Glomerular visceral epithelial cell (primary cell): ENCODE measurements at regions not wholly inside any gene's neighbourhood (a gene's known extent, or its start where the extent isn't known, plus 50 kb on each side); places are given as distances from the start of the nearest gene placed in this dataset.

Source experiments
- DNase-seq: peaks from one replicate; pipeline ENCODE4 v3.0.0-alpha.2; 2016; ENCODE audit errors: extremely low spot score

DNA sequence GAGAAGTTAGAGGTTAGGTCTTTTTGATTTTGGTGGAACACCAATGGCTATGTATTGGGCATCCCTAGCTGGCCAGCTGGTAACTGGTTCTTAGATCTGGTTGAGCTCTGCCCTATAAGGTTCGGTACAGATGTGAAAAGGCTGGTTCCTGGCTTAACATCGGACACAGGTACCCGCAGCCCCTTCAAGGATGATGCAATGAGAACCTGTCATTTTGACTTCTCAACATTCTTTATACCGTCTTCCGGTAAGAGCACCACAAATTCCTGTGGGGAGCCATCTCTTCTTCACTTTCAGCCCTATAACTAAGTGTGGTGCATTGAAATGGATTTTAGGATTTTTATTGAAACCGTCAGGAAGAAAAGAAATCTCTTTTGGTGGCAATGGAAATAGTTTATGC lies 222.8 kb downstream of the ADAMTS9 start:
- no peak for DNase-seq

DNA sequence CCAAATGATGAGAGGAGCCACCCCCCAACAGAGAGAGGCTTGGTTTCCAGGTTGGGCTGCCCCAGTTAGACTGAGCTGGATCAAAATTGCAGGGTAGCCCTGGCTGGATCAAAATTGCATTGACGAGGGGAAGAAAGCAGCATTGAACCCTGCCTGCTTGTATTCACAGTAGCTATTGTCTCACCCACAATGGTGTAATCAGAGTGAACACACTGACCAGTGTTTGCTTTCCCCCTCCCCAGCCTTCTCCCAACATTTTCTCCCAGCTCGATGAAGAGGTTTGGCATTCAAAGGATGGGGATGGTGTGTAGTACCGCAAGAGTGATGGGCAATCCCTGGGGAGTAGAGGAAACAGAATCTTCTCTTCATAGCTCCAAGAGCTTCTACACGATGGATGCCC lies 223.8 kb downstream of the ADAMTS9 start:
- DNase-seq, result no peak

DNA sequence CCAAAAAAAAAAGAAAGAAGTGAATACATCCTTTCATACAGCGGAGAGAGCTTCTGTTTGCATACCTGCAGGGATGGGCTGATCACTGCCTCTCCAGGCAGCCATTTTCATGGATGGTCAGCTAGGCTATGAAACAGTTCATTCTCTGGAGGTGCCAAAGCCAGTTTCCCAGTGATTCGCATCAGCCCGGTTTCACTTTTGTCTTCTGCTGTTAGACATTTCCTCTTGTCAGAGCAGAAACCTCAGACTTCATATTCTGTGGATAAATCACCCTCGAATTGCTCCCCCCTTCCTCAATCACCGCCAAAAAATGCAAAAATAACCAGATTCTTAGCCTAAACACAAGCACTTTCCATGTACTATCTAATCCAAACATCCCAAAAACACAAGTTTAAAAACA lies 225.6 kb downstream of the ADAMTS9 start:
- peak; percentile 76 for DNase-seq

DNA sequence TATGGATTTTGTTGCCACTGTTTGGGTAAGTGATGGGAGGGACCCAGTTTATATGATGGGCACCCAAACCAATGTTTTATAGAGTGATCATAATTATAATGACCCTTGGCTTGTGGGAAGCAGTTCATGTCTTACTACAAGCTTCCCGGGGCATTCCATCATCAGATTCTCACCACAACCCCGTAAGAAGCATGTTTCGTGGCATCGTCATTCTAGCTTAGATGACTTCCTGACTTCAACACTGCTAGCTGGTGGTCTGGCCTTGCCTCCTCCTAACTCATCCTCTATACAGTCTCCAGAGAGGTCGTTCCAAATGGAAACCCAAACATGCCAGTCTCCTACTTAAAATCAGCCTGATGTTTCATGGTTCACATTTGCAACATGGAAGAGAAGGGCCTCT lies 226.9 kb downstream of the ADAMTS9 start:
- DNase-seq, result peak; percentile 83

DNA sequence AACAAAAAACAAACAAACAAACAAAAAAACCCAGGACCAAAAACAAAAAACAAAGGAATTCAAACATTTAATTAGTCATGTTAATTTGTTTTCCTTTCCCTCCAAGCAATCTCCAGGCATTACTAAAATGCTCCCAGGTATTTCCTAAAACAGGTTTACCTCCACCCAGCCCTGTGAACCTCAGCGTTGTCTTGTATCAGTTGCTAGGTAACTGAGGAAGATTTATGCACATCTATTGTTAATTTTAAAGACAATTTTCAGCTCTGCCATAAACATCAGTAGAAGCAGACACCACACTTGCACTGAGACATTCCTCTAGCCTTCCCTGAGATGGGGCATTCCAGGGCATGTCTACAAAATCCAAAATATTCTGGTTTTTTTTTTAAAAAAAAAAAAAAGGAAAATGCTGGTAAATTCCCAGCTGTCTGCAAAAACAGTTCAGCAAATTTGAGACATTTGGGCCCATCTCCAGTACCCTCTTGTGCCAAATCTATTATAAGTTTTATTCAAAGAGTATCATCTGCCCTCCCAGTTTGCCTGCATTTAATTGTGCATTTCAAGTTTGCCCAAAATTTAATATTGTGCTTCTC lies 227.6 kb downstream of the ADAMTS9 start:
- DNase-seq, result no peak

DNA sequence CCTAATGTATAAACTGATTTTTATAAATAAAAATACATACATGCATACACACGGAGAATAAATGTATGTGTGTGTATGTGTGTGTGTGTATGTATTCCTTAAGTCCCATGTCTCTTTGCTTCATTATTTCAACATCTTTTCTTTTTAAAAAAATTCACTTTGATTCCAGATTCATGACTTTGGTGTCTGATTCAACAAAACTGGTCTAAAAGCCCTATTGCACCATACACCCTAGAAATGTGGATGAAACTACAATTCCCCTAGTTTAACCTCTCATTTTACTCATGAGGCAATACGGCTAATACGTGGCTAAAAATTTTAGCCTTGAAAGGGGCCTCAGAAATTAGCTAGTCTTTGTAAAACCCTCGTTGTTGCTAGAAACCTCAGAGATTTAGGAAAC lies 228.1 kb downstream of the ADAMTS9 start:
- no peak for DNase-seq

DNA sequence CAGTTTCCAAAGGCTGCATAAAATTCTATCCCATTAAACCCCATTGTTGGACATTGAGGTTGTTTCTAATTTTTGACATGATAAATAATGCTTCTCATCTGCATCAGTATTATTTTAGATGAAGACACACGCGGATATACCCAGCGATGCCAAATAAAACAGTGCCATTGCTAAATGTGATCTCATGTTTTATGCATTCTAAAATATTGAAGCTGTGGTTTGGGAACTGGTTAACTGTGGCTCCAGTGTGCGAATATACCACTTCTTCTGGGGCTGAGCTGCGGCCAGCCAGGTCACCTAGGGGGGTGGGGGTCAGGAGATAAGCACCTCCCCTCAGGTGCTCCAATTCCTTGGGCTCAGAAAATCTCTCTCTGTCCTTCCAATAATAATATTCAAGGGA lies 230.0 kb downstream of the ADAMTS9 start:
- peak; percentile 70 for DNase-seq

DNA sequence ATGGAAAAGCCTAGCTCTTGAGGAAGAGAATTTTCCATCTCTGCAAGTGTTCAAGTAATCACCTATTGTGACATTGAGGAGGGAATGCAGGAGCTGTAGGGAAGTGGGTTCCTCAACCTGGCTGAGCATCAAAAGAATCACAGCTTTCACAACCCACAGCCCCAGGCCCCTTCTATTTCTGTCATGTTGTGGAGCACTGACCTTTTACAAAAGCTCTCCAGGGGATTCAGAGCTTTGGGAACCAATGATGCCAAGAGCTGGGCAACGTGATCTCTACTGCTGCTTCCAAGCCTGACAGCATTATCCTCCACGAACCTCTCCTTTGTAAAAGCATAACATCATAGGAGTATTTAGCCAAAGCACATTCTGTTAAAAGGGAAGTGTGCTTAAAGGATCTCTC lies 231.1 kb downstream of the ADAMTS9 start:
- DNase-seq, result no peak

DNA sequence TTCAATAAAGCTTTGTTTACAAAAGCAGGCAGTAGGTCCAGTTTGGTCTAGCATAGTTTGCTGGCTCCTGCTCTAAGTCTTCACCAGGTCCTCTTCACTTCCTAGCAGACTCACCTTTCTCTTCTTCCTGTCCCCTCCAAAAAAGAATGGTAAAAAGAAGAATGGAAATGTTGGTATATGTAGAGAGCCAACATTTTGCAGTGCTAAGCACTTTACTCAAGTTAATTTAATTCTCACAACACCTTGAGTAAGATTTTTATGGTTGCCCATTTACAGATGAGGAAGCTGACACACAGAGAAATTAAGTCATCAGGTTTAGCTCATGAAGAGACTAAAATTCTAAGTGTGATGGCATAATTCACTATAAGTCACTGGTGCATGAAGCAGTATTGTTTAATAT lies 230.1 kb upstream of the PRICKLE2 start:
- DNase-seq, result no peak

DNA sequence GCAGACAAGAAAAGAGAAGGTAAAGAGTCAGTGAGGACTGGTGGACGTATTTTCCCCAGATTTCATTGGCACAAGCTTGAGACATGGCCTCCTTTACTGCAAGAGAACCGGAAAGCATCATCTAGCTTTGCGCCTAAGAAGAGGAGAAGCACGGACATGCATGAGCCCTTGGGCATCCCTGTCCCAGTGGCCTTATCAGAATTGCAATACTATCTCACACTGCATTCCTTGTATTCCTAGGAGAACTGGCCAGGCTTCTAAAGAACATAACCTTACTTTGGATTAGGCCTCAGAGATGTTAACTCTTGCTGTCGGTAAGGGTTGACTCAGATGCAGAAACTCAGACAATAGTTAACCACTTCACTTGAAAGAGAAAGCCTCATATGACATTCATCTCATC lies 229.5 kb upstream of the PRICKLE2 start:
- DNase-seq, result no peak

DNA sequence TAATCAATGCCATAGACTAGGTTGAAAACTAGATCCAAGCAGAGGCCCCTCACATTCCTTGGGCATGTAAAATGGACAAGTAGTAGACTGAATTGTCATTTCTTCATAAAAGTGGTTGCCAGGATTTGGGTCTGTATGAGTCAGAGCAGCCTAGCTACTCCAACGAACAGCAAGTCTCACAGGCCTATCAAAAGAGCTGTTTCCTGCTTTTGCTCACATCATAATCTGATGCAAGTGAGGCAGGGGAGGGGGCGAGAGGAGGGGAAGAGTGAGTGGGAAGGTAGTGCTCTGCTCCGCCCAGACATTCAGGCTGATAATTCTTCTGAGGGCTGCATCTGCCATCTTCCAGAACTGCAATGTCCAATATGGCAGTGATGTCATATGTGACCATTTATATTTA lies 228.9 kb upstream of the PRICKLE2 start:
- no peak for DNase-seq

DNA sequence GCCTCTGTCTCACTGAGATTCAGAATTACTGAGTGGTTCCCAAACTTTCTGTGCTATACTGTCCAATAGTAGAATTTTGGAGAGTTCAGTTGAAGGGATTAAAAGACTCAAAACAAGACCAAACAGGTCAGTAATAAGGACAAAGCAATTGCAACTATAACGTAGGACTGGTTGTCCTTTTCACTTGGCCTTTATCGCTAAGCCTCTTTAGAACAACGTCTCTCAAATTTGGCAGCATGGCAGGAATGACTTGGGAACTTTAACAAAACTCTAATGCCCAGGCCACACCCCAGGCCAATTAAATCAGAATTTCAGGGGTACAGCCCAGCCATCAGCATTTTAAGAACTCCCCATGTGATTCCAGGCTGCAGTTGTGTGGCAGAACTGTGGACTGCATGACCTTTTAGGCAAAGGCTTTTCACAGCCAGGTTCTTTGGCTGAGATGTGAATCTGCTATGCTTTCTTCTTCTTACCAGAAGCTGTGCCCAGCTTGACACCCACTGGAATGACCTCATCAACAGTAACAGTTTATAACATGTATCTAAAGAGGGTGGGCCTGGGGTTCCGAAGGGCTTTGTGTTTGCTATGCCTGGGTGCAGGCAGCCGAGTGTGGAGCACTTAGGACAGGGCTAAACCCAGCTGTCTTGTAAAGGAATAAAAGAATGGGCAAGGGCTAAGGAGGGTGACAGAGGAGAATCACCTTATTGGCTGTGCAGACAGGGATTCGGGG lies 226.2 kb upstream of the PRICKLE2 start:
- no peak for DNase-seq

DNA sequence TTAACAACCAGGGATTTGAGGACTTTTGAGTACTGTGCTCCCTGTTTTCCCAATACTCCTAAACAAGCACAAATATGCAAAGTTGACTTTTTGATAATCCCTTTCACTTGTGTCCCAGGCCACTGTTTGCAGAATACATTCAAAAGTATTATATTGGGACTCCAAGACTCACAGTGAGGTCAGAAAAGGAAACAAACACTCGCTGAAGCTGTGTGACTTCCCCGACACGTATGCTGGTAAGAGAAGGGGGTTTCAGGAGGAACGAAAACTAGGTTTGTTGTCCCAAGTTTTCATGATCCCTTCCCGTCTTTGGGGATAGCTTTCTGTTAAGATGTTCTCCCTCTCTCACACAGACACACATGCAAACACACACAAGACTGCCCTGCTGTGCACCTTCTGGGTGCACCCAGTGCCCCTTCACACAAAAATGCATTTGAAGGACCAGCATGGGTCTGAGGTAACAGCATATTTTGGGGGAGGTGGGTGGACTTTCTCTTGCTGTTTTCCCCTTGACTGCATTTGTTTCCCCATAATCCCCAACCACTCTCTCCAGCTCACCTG lies 225.2 kb upstream of the PRICKLE2 start:
- DNase-seq, result no peak

DNA sequence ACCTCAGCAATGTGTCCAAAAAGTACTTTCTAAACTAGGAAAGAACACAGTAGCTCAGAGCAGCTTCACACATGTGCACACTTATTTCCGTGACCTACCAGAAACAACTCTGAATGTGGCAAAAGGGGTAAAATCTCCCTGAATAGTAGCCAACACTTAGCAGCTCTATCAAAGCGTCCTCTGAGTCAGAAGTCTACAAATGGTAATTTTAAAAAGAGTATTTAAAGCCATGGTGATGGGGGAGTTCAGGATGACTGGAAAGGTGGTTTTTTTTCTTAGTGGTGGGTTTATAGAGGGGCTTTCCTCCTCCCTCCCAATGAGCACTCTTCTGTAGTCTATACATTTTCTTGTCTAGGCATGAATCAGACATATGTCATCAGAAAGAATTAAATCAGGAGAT lies 223.8 kb upstream of the PRICKLE2 start:
- no peak for DNase-seq

DNA sequence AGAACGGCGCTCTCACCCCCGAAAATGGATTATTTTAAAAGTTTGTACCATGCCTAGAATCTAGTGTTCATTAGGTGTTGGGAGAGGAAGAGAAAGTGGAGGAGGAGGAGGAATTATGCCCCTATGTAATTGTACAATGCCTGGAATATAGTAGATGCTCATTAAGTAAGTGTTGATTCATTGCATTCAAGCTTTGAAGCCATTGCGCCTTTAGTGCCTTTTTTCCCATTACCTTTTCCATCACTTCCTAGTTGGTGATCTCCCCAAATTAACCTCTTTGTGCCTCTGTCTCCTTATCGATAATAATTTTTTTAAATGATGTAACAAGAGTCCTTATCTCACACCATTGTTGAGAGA lies 220.7 kb upstream of the PRICKLE2 start:
- DNase-seq, result no peak

DNA sequence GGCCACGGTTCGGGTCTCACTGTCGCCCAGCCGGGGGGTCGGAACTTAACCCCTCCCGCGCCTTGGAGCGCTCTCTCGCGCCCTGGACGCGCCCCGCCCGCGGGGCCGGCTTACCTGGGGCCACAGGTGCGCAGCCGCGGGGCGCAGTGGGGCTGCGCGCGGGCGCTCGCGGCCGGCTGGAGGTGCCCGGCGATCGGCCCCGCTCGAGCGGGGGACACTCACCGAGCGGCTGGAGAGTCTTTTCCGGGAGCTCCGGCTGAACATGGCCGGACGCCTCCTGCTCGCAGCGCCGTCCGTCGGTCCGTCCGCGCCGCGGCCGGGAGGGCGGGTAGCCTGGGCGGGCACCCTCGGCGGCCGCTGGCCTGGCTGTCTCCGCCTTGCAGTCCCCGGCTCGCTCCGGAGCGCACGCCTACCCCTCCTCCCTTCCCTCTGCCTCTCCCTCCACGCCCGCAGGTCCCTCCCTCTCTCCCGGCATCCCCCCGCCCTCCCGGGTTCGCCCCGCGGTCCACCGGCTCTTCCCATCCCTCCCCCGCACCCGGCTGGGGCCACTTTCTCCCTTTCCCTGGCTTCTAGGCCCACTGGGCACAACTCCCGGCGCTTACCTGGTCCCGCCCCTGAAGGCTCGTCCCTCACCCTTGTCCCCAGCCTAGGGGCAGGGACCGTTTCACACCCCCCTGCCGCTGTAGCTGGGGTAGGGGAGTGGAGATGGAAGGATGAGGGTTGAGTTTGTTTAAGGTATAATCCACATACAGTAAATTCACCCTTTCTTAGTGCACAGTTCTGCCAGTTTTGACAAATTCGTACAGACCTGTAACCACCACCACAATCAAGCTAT lies 220.1 kb upstream of the PRICKLE2 start:
- peak; percentile 71 for DNase-seq

DNA sequence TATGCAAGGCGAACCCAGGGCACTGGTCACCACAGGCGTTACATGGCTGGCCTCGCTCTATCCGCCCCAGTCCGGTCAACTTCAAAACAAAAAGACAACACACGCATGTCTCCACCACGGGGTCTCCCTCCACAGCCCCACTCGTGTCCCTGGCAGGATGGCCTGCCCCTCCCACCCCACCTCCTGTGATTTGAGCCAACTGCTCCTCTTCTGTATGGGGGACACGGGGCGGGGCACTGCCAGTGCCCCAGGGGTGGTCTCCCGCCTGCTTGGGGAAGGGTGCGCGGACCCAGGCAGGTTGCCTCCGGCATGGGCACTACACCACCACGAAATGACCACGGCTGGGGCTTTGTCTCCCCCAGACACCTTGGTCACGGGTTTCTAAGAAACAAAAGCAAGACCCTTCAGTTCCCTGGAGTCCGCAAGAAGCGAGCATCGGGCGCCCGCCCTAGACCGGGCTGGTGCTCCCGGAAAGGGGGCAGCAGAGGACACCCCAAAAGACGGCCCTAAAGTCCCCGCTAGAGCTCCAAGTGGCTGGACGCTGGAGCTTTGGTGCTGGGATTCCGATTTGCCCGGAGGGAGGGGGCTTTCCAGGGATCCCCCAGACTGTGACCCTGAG lies 219.3 kb upstream of the PRICKLE2 start:
- no peak for DNase-seq

DNA sequence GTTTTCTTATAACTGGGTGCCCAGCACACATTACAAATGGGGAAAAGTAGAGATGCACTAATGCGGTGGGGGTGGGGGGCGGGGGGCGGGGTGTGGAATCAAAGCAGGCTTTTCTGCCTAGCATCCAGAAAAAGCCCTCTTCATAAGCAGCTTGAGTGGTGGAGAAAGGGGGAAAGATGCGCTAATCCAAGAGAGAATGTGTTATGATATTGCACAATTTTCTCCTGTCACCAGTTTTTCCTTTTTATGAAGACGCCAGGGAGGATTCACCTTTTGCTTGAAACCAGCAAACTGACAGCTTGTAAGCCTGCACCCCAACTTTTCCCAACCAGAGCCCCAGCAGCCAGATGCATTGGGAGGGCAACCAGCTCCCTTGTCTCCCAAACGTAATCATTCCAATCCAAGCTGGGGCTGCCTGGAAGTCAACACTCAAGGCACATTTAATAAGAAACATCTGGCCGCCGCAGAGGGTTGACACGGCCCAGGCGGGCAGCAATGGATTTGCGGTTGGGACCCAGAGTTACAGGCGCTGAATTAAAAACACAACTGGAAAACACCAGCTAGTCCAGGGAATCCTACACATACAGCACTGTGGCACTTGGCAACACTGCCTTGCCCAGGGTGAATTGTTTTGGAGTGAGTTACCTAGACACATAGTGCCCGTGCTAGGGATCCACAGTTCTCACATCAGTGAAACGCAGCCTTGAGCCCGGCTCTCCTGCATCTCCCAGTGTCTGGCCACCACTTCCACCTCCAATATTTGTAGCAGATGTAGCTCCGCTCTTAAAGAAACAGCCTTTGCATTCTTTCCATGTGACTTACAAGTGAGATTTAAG lies 218.5 kb upstream of the PRICKLE2 start:
- DNase-seq, result no peak

DNA sequence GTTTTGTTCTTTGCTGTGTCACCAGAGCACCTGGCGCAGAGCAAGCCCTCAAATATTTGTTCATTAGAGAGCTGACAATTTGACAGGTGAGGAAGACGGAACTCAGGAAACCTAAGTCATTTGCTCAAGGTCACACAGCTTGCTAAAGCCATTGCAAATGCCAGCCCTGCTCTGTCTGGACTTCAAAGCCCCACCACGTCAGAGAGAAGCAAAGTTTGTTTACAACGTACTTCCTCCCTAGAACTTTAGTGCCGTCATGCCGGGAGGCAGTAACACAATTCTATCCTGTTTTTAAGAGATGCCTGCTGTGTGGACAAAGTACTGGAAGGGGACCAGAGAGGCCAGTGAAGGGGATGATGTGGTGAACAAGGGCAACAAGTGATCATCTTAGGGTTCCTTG lies 216.6 kb upstream of the PRICKLE2 start:
- no peak for DNase-seq

DNA sequence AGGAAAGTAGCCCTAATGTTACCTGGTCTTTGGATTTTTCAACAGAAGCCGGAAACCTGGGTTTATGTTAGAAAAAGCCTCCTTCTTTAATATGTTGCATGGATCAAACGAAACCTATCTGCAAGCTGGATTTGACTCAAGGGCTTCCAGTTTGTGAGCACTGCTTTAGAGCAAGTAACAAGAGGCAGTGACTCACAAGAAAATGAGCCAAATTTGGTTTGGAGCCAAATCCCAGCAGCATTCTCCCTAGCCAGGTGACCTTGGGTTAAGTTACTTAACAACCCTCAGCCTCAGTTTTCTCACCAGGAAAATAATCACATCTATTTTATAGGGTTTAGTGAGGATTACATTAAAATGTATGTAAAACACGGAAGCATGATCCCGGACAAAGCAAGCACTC lies 215.2 kb upstream of the PRICKLE2 start:
- peak; percentile 84 for DNase-seq

DNA sequence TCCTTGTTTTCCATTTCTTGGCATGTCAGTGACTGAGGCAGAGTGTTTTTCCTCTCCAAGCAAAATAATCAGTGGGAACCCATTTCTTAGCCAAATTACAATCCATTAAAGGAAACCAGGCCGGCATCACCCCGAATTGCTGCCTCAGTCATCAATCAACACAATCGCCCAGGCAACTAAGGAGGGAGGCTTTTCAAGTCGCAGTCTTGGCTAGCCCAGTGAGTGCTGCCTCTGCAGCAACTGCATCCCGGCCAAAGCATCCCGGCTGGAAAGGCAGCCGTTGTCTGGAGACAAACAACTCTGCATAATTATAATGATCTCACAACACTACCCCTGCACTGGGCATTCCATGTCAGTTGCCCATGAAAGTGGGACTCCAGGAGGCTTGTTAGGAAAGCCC lies 213.5 kb upstream of the PRICKLE2 start:
- no peak for DNase-seq
